GM21619 (cell line): ENCODE measurements at regions not wholly inside any gene's neighbourhood (a gene's known extent, or its start where the extent isn't known, plus 50 kb on each side); places are given as distances from the start of the nearest gene placed in this dataset.

ENCODE experiments used
- ATAC-seq: cut with Tn5 transposase; IDR thresholded peaks from one replicate; pipeline ENCODE4 v1.9.1; 2021; ENCODE audit not compliant: unreplicated experiment

DNA sequence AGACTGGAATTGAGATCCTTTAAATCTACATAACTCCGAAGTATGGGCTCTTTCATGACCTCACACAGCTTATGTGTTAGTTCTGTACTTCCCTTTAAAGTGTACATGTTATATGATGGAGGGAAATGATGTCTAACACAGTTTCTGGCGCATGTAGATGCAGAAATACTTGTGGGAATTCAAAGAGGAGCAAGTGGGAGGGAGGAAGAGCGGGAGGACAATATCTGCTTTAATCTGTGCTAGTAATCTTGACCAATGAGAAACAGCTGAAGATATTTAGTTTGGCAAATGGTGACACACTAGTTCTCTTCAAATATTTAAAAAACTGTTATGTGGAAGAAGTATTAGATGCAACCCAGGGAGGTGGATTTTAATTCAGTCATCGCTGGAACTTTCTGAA lies 62.9 kb upstream of the PLEKHG1 start:
- ATAC-seq: no peak

- no peak for ATAC-seq
Measured at GRCh38 chr6:150537491-150537890, 62.2 kb upstream of the PLEKHG1 start.

DNA sequence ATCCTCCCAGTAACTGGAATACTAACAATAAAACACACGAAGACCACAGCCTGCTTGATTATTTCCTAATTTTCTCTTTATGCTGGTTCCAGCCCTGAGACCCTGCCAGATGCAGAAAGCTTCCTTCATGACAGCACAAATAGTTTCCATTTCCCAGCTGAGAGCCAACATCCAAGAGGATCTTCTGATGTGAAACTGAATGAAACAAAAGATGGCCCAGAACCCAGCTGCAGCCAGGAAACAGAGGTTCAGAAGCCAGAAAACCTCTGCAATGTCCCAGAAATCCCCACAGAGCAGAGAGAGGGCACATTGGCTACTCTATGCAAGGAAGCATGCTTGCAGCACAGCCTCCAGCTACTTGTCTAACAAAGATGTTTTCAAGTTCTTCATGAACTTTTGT lies 61.8 kb upstream of the PLEKHG1 start:
- no peak for ATAC-seq

DNA sequence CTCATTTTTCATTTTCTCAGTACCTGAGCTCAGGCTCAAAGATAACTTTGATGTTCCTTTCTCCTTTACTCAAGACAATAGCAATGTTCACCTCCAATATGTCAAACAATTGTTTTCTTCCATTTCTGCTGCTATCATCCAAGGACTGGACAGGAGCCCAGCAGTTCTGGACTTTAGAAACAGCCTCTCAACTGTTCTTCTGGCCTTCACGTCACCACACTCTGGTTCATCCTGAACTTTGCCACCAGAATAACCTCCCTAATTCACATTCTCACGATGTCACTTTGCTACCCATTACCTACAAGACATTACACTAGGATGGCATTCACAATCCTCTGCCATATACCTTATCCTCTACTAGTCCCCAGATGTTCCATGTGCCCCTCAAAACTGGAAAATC lies 60.6 kb upstream of the PLEKHG1 start:
- ATAC-seq: no peak

GRCh38 chr6:150539568-150539967 lies 60.1 kb upstream of the PLEKHG1 start:
- ATAC-seq: no peak

DNA sequence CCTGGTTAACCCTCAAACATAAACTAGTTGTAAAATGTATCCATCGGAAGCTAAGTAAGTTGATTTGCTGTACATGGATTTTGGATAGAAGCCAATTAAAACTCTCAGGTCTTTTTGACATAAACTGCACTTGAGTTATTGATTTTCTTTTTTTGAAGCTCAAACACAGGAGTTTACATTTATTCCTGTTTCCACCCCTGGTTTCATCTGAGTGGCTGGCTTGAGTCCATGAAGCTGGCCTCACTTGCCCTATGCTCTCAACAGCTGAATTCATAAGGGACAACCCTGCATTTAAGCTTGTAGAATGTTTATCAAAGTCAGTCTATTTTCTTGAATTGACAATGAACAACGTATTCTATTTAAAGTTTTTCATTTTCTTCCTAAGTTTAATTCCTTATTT lies 58.1 kb upstream of the PLEKHG1 start:
- ATAC-seq: no peak

GRCh38 chr6:150543178-150543577 lies 56.5 kb upstream of the PLEKHG1 start:
- no peak for ATAC-seq

- ATAC-seq: no peak
Measured at GRCh38 chr6:150544793-150545192, 54.9 kb upstream of the PLEKHG1 start.

- ATAC-seq: no peak
Measured at GRCh38 chr6:150546457-150546856, 53.2 kb upstream of the PLEKHG1 start.

GRCh38 chr6:150547502-150548222 lies 52.0 kb upstream of the PLEKHG1 start:
- ATAC-seq: no peak

DNA sequence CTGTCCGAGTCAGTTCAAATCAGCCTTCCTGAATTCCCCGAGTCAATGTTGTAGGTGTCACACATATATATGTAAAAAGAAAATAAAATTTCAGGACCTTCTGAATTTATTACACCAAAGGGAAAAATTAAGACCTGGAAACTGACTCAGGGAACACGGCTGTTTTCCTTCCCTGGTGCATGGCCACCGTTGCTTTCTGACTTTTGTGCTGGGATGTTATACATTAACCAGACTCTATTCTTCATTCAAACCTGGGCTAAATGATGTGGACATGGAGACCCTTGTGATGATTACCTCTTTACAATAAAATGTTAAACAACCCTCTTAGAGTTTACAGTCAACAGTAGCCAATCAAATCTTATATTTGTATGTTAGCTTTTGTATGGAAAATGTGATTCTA lies 51.4 kb upstream of the PLEKHG1 start:
- no peak for ATAC-seq

- ATAC-seq: no peak
Measured at GRCh38 chr6:150549007-150549406, 50.7 kb upstream of the PLEKHG1 start.

DNA sequence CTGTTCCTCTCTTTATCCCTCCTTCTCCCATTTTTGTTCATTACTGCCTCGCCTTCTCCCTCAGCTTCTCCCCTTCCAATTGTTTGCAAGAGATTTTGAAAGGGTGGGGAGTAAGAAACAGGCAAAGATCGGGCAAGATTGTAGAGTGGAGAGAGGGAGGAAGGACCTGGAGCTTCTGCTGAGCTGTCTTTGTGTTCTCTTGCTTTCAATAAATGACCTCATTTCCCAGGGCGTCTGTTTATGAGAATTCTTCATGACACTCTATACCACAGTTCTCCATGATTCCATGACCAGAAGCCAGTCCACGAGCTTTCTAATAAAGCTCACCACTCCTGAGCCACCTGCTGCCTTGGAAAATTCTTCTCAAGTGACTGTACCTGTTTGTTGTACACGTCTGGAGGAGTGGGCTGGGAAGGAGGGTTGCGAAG lies 50.0 kb upstream of the PLEKHG1 start:
- no peak for ATAC-seq
